Activated T-helper 1 cell treated with anti-CD3 and anti-CD28 coated beads, Interleukin-12 subunit alpha, Interleukin-12 subunit beta, Interleukin-2, Interleukin-4 antibody, amounts not matched to agents 30 ng/mL and 10 ng/mL and 1 ng/mL, durations not matched to agents 14 hours and 24 hours and 36 hours (primary cell): ENCODE measurements at regions not wholly inside any gene's neighbourhood (a gene's known extent, or its start where the extent isn't known, plus 50 kb on each side); places are given as distances from the start of the nearest gene placed in this dataset.

Experiments used
- DNase-seq: peaks from one replicate; pipeline ENCODE4 v3.0.0; 2021; ENCODE audit warnings: low spot score
- H3K27ac Mint-ChIP-seq: one replicate; pipeline ENCODE4 v1.8.0; 2021; ENCODE audit warnings: mild to moderate bottlenecking, mixed read lengths
- H3K27me3 Mint-ChIP-seq: one replicate; pipeline ENCODE4 v1.8.0; 2022; ENCODE audit warnings: mild to moderate bottlenecking, moderate library complexity, mixed read lengths; ENCODE audit not compliant: insufficient read depth
- H3K36me3 Mint-ChIP-seq: one replicate; pipeline ENCODE4 v1.8.0; 2021; ENCODE audit warnings: low read depth, mixed read lengths
- H3K4me1 Mint-ChIP-seq: one replicate; pipeline ENCODE4 v1.8.0; 2021; ENCODE audit warnings: low read depth, mixed read lengths
- H3K4me3 Mint-ChIP-seq: one replicate; pipeline ENCODE4 v1.8.0; 2021; ENCODE audit warnings: mild to moderate bottlenecking, moderate library complexity, mixed read lengths
- H3K9me3 Mint-ChIP-seq: one replicate; pipeline ENCODE4 v1.8.0; 2021; ENCODE audit warnings: mixed read lengths
- intact Hi-C: fragments of 100-400 bp; cut with micrococcal nuclease; formaldehyde crosslinking; loops from one replicate; pipeline ENCODE4 v1.15.1; 2024

DNA sequence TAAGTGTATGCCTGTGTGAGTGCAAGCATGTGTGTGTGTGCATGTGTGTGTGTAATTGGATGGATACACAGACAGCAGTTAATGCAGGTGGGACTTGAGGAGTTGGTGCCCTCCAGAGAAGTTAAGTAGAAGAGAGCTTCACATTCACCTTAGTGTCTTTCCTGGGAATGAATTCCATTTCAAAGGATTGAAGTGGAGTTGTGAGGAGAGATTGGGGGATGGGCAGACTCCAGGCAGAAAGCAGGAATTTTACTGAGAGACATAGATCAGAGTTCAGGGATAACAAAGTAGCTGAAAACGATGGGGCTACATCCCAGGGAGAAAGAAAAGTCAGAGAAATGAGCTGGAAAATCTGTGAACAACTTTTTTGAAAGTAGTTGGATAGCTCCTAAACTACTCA, 464.4 kb downstream of the TCERG1L start:
- peaks cover 5% of the 10 kb centered on the region for H3K9me3 Mint-ChIP-seq
- DNase-seq = no peak
- no peaks in the 10 kb centered on the region for H3K27me3 Mint-ChIP-seq
- no peaks in the 10 kb centered on the region for H3K4me1 Mint-ChIP-seq
- intact Hi-C loops = no loop called here
- H3K36me3 Mint-ChIP-seq = no peaks in the 10 kb centered on the region
- H3K27ac Mint-ChIP-seq = no peak overlapping the region
- no peak overlapping the region for H3K4me3 Mint-ChIP-seq

DNA sequence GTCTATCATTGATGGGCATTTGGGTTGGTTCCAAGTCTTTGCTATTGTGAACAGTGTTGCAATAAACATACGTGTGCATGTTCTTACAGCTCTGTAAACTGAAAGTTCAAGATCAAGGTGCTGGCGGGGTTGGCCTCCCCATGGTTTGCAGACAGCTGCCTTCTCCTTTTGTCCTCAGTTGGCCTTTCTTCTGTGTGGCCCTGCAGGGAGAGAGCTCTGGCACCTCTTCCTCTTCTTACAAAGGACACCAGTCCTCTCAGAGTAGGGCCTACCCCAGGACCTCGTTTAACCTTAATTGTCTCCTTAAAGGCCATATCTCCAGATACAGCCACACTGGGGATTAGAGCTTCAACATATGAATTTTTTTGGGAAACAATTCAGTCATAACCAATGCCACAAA, 462.7 kb downstream of the TCERG1L start:
- Mint-ChIP-seq H3K27ac (no peak overlapping the region), H3K4me3 (no peak overlapping the region), H3K4me1 (no peaks in the 10 kb centered on the region), H3K9me3 (peaks cover 15% of the 10 kb centered on the region), H3K27me3 (no peaks in the 10 kb centered on the region), H3K36me3 (no peaks in the 10 kb centered on the region)
- no peak for DNase-seq
- intact Hi-C loops = no loop called here

DNA sequence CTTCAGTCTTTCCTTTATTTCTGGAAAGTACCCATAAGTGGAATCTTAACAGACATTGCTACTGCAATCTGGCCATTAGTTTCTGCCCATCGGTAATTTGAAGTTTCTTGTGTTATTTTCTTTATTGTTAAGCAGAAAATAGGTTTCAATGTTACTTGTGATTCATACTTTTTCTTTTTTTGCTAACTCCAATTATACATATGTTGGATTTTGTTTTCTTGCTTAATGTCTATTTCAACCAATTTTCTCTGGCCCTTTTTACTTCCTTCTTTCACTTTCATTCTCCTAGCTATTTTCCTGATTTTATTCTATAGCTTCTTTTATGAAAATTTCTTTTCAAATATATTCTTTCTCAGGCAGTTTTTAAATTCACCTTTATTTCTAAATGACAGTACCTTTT, 457.4 kb downstream of the TCERG1L start:
- Mint-ChIP-seq H3K4me3 (no peak overlapping the region), H3K27me3 (no peaks in the 10 kb centered on the region), H3K36me3 (no peaks in the 10 kb centered on the region), H3K4me1 (no peaks in the 10 kb centered on the region), H3K9me3 (peaks cover 33% of the 10 kb centered on the region), H3K27ac (no peak overlapping the region)
- DNase-seq = no peak
- intact Hi-C loops = no loop called here

DNA sequence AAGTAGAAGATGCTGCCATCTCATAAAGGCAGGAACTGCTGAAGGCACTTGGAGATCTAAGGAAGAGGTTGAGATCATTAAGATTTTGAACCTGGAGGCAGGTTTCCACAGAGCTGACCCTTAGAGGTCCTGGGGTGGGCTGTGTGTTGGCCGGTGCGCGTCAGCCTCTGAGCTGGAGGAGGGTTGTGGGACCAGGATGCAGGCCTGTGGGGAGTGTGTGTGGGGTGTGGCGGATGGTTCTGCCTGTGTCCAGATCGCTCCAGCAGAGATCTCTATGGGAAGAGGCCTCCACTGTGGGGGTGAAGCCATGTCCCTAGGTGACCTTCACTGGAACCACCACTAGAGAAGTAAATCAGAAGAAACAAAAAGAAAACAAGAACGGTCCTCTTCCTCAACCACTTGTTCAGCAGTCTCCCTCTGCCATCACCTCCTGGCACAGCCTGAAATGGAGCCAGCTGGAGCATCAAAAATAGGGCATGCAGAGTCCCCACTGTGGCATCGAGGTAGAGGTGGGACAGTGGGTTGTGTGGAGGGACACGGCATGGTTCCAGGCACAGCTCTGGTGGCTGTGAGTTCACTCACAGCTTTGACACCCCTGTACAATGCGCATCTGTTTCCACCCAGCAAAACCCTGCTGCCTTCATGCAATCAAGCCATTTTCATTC, 453.8 kb downstream of the TCERG1L start:
- intact Hi-C loops = no loop called here
- Mint-ChIP-seq H3K27me3 (no peaks in the 10 kb centered on the region), H3K27ac (no peak overlapping the region), H3K4me1 (no peaks in the 10 kb centered on the region), H3K4me3 (no peak overlapping the region), H3K36me3 (no peaks in the 10 kb centered on the region), H3K9me3 (peaks cover 25% of the 10 kb centered on the region)
- DNase-seq = no peak

DNA sequence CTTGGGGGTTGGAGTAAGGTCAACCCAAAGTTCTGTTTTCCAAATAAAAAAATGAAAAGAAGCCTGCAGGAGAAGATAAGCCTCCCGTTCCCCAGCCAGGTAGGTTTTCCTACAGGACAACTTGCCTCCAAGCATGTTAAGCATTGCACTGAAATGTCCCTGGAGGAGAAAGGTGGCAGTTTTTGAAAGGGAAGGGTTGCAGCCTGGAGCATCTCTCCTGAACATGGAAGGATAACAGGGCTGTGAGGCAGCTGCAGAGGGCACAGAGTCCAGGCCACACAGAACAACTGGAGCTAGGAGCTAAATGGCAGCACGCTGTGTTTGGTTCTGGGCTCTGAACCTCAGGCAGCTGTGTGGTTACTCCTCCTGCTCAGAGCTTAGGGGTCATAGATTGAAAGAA, 452.9 kb downstream of the TCERG1L start:
- intact Hi-C loops = no loop called here
- Mint-ChIP-seq H3K27me3 (no peaks in the 10 kb centered on the region), H3K27ac (no peak overlapping the region), H3K36me3 (no peaks in the 10 kb centered on the region), H3K4me3 (no peak overlapping the region), H3K4me1 (no peaks in the 10 kb centered on the region), H3K9me3 (peaks cover 17% of the 10 kb centered on the region)
- DNase-seq = no peak

DNA sequence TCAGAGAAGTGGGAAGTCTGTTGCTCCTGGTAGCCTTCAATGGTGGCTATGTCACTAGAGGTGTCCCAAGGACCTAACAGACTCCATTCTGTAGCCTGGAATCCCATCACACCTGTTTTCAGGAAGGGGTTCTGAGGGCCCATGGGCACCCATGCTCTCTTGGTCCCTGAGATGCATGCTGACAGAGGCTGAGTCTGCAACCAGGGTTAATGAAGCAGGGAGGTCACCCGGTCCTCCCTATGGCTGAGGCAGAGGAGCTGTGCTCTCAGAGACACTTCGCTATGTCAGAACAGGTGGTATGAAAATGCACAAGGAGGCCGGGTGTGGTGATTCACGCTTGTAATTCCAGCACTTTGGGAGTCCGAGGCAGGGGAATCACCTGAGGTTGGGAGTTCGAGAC, 452.1 kb downstream of the TCERG1L start:
- peaks cover 13% of the 10 kb centered on the region for H3K9me3 Mint-ChIP-seq
- intact Hi-C loops = no loop called here
- H3K4me1 Mint-ChIP-seq = no peaks in the 10 kb centered on the region
- H3K27ac Mint-ChIP-seq = no peak overlapping the region
- H3K36me3 Mint-ChIP-seq = no peaks in the 10 kb centered on the region
- DNase-seq = no peak
- H3K27me3 Mint-ChIP-seq = no peaks in the 10 kb centered on the region
- no peak overlapping the region for H3K4me3 Mint-ChIP-seq

DNA sequence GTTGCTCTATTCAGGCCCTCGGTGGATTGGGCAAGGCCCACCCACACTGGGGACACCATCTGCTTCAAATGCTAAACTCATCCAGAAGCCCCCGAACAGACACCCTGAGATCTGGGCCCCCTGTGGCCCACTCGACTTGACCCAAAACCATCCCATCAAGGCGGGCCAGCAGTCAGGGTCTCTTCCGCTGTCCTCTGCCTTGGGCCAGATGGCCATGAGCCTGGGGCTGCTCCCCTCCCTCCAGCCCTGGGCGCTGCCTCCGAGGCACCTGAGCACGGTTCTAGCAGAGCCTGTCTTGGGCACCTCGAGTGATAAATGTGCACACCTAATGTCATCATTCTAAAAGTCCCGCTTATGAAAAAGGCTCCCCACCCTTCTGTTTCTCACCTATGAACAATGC, 449.4 kb downstream of the TCERG1L start:
- Mint-ChIP-seq H3K27me3 (no peaks in the 10 kb centered on the region), H3K4me1 (no peaks in the 10 kb centered on the region), H3K4me3 (no peak overlapping the region), H3K27ac (no peak overlapping the region), H3K36me3 (no peaks in the 10 kb centered on the region), H3K9me3 (no peaks in the 10 kb centered on the region)
- intact Hi-C loops = no loop called here
- no peak for DNase-seq

DNA sequence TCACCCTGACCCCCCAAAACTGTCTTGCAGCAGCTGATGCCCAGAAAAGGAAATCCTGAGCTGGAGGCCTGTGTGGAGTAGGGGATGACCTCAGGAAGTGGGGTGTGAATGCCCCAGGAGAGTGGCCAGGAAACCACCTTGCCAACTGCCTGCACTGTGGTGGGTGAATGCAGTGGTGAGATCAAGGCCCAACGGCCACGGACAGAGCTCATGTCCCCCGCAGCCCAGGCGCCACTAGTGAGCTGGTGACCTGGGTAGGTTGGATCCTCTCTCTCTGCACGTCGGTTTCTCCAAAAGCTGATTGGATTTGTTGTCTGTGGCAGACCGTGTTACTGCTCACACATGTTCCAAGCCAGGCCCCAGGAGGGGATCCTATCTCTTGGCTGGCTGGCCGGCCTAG, 448.9 kb downstream of the TCERG1L start:
- H3K27ac Mint-ChIP-seq = no peak overlapping the region
- DNase-seq = no peak
- H3K36me3 Mint-ChIP-seq = no peaks in the 10 kb centered on the region
- H3K27me3 Mint-ChIP-seq = no peaks in the 10 kb centered on the region
- no peaks in the 10 kb centered on the region for H3K9me3 Mint-ChIP-seq
- no peaks in the 10 kb centered on the region for H3K4me1 Mint-ChIP-seq
- H3K4me3 Mint-ChIP-seq = no peak overlapping the region
- intact Hi-C loops = no loop called here

DNA sequence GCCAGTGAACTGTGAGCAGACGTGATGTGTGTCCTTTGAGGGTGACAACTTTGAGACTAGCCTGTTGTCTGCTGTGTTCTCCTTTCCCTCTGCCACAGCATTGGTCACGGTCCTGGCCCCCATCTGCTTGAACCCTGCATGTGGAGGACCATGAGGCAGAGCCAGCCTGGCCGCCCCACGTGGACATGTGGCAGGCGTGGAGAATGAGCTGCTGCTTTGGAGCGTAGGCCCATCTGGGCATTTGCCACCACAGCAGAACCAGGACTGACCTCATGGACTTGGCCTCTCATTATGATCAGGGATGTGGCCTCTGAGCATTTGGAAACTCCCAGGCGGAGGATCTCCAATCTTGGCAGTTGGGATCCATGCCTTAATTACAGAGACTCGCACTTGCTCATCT, 448.5 kb downstream of the TCERG1L start:
- no peaks in the 10 kb centered on the region for H3K9me3 Mint-ChIP-seq
- H3K36me3 Mint-ChIP-seq = no peaks in the 10 kb centered on the region
- H3K27me3 Mint-ChIP-seq = no peaks in the 10 kb centered on the region
- H3K27ac Mint-ChIP-seq = no peak overlapping the region
- no peak overlapping the region for H3K4me3 Mint-ChIP-seq
- no peaks in the 10 kb centered on the region for H3K4me1 Mint-ChIP-seq
- DNase-seq = no peak
- intact Hi-C loops = no loop called here

DNA sequence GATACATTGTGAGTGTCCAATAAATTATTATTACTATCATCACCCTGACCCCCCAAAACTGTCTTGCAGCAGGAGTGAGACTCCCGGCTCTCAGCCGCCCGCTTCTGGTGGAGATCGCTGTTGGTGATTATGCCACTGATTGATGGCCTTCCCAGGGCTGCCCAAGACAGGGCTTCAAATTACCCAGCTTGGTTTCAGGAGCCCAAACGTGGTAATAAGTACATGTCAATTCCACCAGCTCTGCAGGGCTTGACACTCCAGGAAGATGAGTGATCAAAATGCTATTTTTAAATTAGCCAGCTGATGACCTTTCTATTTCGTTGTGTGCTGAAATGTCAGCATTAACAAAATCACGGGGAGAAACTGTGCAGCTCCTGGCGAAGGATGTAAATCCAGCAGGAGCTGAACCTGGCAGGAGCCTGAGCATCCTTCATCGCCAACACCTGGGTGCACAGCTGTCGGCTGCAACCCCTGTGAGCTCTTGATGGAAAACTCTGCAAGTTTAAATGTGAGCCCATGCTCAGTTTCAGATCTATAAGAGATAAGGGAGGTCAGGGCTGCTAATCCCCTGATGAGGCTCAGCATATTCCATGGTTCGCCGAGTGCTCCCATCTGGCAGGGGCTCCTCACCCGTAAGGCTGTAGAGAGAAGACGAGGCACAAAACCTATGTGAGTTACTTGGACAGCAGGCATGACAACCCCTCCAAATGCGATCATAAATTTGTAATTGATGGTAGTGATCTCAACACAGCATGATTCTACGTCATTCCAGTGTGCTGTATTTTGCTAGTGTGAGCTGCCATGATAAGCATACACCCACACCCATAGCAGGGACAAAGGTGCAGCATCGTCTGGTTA, 446.3 kb downstream of the TCERG1L start:
- Mint-ChIP-seq H3K4me3 (no peak overlapping the region), H3K9me3 (no peaks in the 10 kb centered on the region), H3K36me3 (no peaks in the 10 kb centered on the region), H3K27me3 (no peaks in the 10 kb centered on the region), H3K27ac (no peak overlapping the region), H3K4me1 (no peaks in the 10 kb centered on the region)
- intact Hi-C loops = no loop called here
- no peak for DNase-seq

DNA sequence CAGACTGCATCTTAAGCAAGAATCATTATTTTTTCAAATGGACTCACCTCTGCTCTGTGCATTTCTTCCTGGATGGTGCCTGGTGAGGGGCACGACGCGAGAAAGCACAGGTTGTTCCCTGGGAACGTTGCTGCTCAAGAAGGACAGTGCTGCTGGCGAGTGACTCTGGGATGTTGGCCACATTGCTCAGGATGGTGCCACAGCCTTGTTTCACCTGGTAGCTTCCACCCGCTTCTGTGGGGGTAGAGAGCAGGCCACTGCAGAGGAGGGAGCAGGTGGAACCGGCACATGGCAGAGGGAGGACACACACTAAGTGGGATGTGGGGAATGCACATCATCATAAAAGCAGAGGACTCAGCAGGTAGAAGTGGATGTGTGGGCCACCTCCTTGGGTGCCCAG, 444.7 kb downstream of the TCERG1L start:
- Mint-ChIP-seq H3K4me1 (no peaks in the 10 kb centered on the region), H3K27me3 (no peaks in the 10 kb centered on the region), H3K36me3 (no peaks in the 10 kb centered on the region), H3K9me3 (no peaks in the 10 kb centered on the region), H3K27ac (no peak overlapping the region), H3K4me3 (no peak overlapping the region)
- intact Hi-C loops = no loop called here
- DNase-seq = no peak

DNA sequence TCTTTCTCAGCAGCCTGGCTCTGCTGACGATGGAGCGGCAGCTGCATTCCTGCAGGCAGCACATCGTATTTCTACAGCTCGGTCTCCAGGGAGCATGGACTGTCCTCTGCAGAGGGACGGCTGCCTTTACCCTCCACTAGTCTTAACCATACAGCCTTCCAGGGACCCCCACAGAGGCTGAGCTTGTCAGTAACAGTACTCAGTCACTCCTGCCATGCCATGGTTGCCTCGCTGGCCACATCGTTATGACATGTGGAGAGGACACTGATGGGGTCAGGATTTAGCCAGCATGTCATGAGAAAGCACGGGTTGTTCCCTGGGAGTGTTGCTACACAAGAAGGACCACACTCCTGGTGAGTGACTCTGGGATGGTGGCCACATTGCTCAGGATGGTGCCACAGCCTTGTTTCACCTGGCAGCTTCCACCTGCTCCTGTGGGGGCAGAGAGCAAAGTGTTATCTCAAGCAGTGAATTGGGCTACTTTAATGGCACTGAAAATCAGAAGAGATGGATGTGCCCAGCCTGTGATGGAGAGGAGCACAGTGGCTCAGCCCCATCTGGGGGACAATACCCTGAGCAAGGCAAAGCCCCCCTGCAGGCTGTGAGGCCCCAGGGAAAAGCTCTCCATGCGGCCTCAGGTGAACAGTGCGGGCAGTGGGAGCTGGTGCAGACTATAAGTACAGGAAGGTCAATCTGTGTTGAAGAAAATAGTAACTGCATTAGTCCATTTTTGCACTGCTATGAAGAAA, 443.9 kb downstream of the TCERG1L start:
- no peaks in the 10 kb centered on the region for H3K27me3 Mint-ChIP-seq

DNA sequence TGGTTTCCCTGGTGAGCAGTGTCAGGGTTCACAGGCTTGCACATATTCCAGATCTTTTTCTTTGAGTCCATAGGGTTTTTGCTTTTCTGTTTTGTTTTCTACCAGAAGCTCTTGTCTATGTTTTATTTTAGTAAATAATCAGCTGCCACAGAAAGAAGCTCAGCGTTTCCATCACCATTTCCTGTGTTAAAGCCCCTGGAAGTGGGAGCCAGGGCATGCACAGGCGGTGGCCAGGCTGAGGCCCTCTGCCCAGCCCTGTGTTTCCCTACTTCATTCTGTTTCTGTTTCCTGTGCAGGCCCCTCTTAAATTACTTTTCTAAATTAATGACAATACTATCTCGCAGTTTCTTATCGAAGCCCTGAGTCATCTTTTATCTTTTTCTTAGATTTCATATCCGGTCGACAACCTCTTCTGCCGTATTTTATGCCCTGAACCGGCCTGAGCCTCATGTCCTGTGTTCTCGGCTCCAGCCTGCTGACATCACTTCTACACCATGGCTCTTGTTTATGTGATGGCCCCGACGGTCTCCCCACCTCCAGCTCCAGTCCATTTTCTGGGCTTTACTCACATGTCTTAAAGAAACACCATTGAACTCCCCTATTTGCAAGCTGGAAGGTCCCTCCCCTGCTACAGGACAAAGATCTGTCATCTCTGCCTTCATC, 442.2 kb downstream of the TCERG1L start:
- H3K4me1 Mint-ChIP-seq = no peaks in the 10 kb centered on the region
- H3K36me3 Mint-ChIP-seq = no peaks in the 10 kb centered on the region
- DNase-seq = no peak

More for the DNA sequence above, 443.9 kb downstream of the TCERG1L start:
- Mint-ChIP-seq H3K4me3 (no peak overlapping the region), H3K36me3 (no peaks in the 10 kb centered on the region), H3K9me3 (no peaks in the 10 kb centered on the region), H3K27ac (no peak overlapping the region), H3K4me1 (no peaks in the 10 kb centered on the region)
- intact Hi-C loops = no loop called here
- no peak for DNase-seq

More for the DNA sequence above, 442.2 kb downstream of the TCERG1L start:
- H3K4me3 Mint-ChIP-seq = no peak overlapping the region
- intact Hi-C loops = no loop called here
- no peaks in the 10 kb centered on the region for H3K27me3 Mint-ChIP-seq
- no peaks in the 10 kb centered on the region for H3K9me3 Mint-ChIP-seq
- H3K27ac Mint-ChIP-seq = no peak overlapping the region
